A549 (cell line): ENCODE measurements at regions not wholly inside any gene's neighbourhood (a gene's known extent, or its start where the extent isn't known, plus 50 kb on each side); places are given as distances from the start of the nearest gene placed in this dataset.

Source experiments
- ATAC-seq, 2 experiments: fragments of 200-7000 bp in 1 of 2; fragments of >200 bp in 1 of 2; cut with Nextera tagmentation in 1 of 2; cut with Tn5 transposase in 1 of 2; 3 replicates each; pipeline versions ENCODE4 v1.8.0 to v1.9.1; 2018 to 2020; ENCODE audit warnings: mild to moderate bottlenecking in 1 of 2, moderate library complexity in 1 of 2
- CTCF ChIA-PET: fragments of 300-600 bp; sonication (Branson Sonifier 250); formaldehyde crosslinking; extraction: SDS; loops from one replicate; lab custom pipeline; 2021; ENCODE audit warnings: antibody characterized with exemption, inconsistent platforms; lab: Yijun Ruan, JAX
- POLR2A ChIA-PET: fragments of 350-600 bp; formaldehyde crosslinking; extraction: SDS; loops from one replicate; lab custom pipeline; 2021; ENCODE audit warnings: antibody characterized with exemption, inconsistent platforms; lab: Yijun Ruan, JAX
- DNase-seq, 2 experiments: peaks; one replicate each; pipeline versions ENCODE4 v3.0.0 to v3.0.0-alpha.2; 2011 to 2016; ENCODE audit warnings: low read depth in 1 of 2, low spot score in 1 of 2
- FAIRE-seq: peaks from 2 replicates; lab custom pipeline; 2011; peaks lifted over from hg19 to GRCh38; lab: Jason Lieb, UNC
- H3K27ac ChIP-seq, 2 experiments: fragments of >200 bp; sonication (Bioruptor Twin); formaldehyde crosslinking; 3 replicates each; pipeline ENCODE4 v1.5.1; 2016 to 2017
- H3K4me1 ChIP-seq: fragments of >200 bp; sonication (Bioruptor Twin); formaldehyde crosslinking; 3 replicates; pipeline ENCODE4 v1.6.1; 2016
- H3K4me2 ChIP-seq: fragments of >200 bp; sonication (Bioruptor Twin); formaldehyde crosslinking; 3 replicates; pipeline ENCODE4 v1.6.1; 2016
- H3K4me3 ChIP-seq: fragments of >200 bp; sonication (Bioruptor Twin); formaldehyde crosslinking; 3 replicates; pipeline ENCODE4 v1.5.1; 2016
- H3K9me3 ChIP-seq: fragments of >200 bp; sonication (Bioruptor Twin); formaldehyde crosslinking; 3 replicates; pipeline ENCODE4 v1.6.1; 2016
- EHMT2 ChIP-seq: fragments of 200-600 bp; sonication (generic); IDR thresholded peaks from 2 replicates; pipeline ENCODE4 v1.6.1; 2016; ENCODE audit warnings: antibody characterized with exemption, low read depth, mild to moderate bottlenecking, moderate library complexity
- EP300 ChIP-seq, 2 experiments: fragments of >200 bp; sonication (Bioruptor Twin); formaldehyde crosslinking; IDR thresholded peaks; 2 replicates in 1 of 2; 3 replicates in 1 of 2; pipeline ENCODE4 v1.6.1; 2016 to 2017
- ESRRA ChIP-seq: fragments of 150-350 bp; IDR thresholded peaks from 2 replicates; pipeline ENCODE4 v1.6.1; 2014; ENCODE audit warnings: mild to moderate bottlenecking, low read length, borderline replicate concordance
- FOSB ChIP-seq: fragments of 250-450 bp; sonication (Bioruptor Pico); IDR thresholded peaks from 2 replicates; pipeline ENCODE4 v1.5.0; 2020; ENCODE audit warnings: mild to moderate bottlenecking, moderate library complexity
- GATA3 ChIP-seq: IDR thresholded peaks from 2 replicates; pipeline ENCODE4 v1.6.1; 2012; ENCODE audit warnings: borderline replicate concordance
- HEYL ChIP-seq: fragments of 250-450 bp; sonication (Bioruptor Pico); IDR thresholded peaks from 2 replicates; pipeline ENCODE4 v1.8.0; 2021; ENCODE audit warnings: mild to moderate bottlenecking, moderate library complexity
- HOXA7 ChIP-seq: fragments of 250-450 bp; sonication (Bioruptor Pico); IDR thresholded peaks from 2 replicates; pipeline ENCODE4 v1.5.0; 2020; ENCODE audit warnings: mild to moderate bottlenecking, moderate library complexity
- JUNB ChIP-seq: fragments of >200 bp; sonication (Bioruptor Twin); formaldehyde crosslinking; IDR thresholded peaks from 2 replicates; pipeline ENCODE4 v1.6.1; 2016
- MYC ChIP-seq: IDR thresholded peaks from 2 replicates; pipeline ENCODE4 v1.6.1; 2012; ENCODE audit warnings: mild to moderate bottlenecking, inconsistent platforms, low read length, improper control_type of control experiment, borderline replicate concordance
- NFE2L2 ChIP-seq: fragments of 150-350 bp; conservative IDR thresholded peaks from 2 replicates; pipeline ENCODE4 v1.6.1; 2014; ENCODE audit warnings: low read length
- NR3C1 ChIP-seq: fragments of >200 bp; sonication (Bioruptor Twin); formaldehyde crosslinking; IDR thresholded peaks from 3 replicates; pipeline ENCODE4 v1.6.1; 2017
- PHF8 ChIP-seq: fragments of 200-600 bp; sonication (generic); IDR thresholded peaks from 2 replicates; pipeline ENCODE4 v1.6.1; 2016; ENCODE audit warnings: low read depth, mild to moderate bottlenecking, antibody characterized with exemption, moderate library complexity, borderline replicate concordance
- RARB ChIP-seq: fragments of 250-450 bp; sonication (Bioruptor Pico); IDR thresholded peaks from 2 replicates; pipeline ENCODE4 v1.8.0; 2021; ENCODE audit warnings: mild to moderate bottlenecking, moderate library complexity
- RFX5 ChIP-seq: fragments of 450-650 bp; IDR thresholded peaks from 2 replicates; pipeline ENCODE4 v1.7.1; 2014; ENCODE audit warnings: antibody characterized with exemption, mild to moderate bottlenecking, moderate library complexity
- SMC3 ChIP-seq: fragments of >200 bp; sonication (Bioruptor Twin); formaldehyde crosslinking; IDR thresholded peaks from 3 replicates; pipeline ENCODE4 v1.6.1; 2018; ENCODE audit warnings: inconsistent platforms
- SREBF2 ChIP-seq: fragments of 450-650 bp; IDR thresholded peaks from 2 replicates; pipeline ENCODE4 v1.6.1; 2014; ENCODE audit warnings: mild to moderate bottlenecking, moderate library complexity
- ZFP36 ChIP-seq: fragments of 450-650 bp; IDR thresholded peaks from 2 replicates; pipeline ENCODE4 v1.6.1; 2014; ENCODE audit warnings: borderline replicate concordance; ENCODE audit not compliant: partially characterized antibody
- ZSCAN20 ChIP-seq: fragments of 250-450 bp; sonication (Bioruptor Pico); IDR thresholded peaks from 2 replicates; pipeline ENCODE4 v1.8.0; 2022; ENCODE audit warnings: mild to moderate bottlenecking, moderate library complexity
- WGBS: methylation state at CpG from one replicate; pipeline ENCODE4 v1.1.6; 2017; ENCODE audit errors: missing lambda C conversion rate; 5-methylcytosine and 5-hydroxymethylcytosine counted together
- TF ChIP-seq, protein P1 (sequence below): fragments of 450-650 bp; IDR thresholded peaks from 2 replicates; pipeline ENCODE4 v1.6.1; 2014; ENCODE audit warnings: antibody characterized with exemption
- TF ChIP-seq, protein P2 (sequence below): fragments of 150-350 bp; IDR thresholded peaks from 2 replicates; pipeline ENCODE4 v1.6.1; 2014; ENCODE audit warnings: low read depth, mild to moderate bottlenecking, low read length
- TF ChIP-seq, protein P3 (sequence below): IDR thresholded peaks from 2 replicates; pipeline ENCODE4 v1.6.1; 2012; ENCODE audit warnings: low read depth, borderline replicate concordance

DNA sequence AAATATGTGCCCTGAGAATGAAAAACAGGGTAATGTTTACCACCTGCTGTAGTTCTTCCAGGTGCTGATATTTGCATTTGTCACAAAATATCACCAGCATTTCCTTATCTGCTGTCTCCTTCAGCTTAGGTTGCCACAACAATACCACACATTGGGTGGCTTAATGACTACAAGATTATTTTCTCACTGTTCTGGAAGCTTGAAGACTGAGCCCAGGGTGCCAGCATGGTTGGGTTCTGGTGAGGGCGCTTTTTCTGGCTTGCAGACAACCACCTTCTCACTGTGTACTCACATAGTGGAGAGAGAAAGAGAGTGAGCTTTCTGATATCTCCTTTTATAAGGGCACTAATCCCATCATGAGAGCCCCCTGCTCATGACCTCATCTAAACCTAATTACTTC lies 407.5 kb upstream of the RGPD4 start:
- ATAC-seq: no peak
- WGBS: 71% methylated on average over 1 of the region's 1 CpG
- Histone ChIP-seq H3K4me2 (no peak overlapping the region), H3K4me3 (no peak overlapping the region), H3K4me1 (no peaks in the 10 kb centered on the region), H3K27ac (no peak overlapping the region), H3K9me3 (no peaks in the 10 kb centered on the region)
- no peak for DNase-seq
- TF ChIP-seq, protein P1, sequence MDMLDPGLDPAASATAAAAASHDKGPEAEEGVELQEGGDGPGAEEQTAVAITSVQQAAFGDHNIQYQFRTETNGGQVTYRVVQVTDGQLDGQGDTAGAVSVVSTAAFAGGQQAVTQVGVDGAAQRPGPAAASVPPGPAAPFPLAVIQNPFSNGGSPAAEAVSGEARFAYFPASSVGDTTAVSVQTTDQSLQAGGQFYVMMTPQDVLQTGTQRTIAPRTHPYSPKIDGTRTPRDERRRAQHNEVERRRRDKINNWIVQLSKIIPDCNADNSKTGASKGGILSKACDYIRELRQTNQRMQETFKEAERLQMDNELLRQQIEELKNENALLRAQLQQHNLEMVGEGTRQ: no peak
- TF ChIP-seq HEYL (no peak), ESRRA (no peak), SMC3 (no peak), NR3C1 (no peak)
- TF ChIP-seq, protein P2, sequence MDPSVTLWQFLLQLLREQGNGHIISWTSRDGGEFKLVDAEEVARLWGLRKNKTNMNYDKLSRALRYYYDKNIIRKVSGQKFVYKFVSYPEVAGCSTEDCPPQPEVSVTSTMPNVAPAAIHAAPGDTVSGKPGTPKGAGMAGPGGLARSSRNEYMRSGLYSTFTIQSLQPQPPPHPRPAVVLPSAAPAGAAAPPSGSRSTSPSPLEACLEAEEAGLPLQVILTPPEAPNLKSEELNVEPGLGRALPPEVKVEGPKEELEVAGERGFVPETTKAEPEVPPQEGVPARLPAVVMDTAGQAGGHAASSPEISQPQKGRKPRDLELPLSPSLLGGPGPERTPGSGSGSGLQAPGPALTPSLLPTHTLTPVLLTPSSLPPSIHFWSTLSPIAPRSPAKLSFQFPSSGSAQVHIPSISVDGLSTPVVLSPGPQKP: no peak
- ChIA-PET CTCF (no interaction called here), POLR2A (no interaction called here)
- FAIRE-seq: no peak

DNA sequence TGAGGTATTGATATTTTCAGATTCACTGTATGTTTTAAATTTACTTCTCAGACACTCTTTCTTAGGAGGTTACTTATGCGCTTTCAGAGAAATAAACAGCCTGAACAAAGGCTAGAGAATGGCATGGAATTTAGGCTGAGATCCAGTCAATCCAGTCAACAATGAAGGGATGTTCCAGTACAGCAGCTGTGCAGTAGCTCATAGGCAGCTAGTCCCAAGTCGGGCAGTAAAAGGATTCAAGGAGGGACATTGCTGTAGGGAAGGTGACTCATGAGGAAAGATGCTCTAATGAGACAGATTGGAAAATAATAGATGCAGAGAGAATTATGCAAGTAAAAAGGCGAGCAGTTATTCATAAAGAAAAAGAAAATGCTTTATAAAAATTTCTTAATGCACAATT lies 397.9 kb upstream of the RGPD4 start:
- ChIA-PET POLR2A (no interaction called here), CTCF (no interaction called here)
- no peak for DNase-seq
- peaks cover 13% of the 10 kb centered on the region for H3K9me3 ChIP-seq
- no peak for ATAC-seq
- TF ChIP-seq EHMT2: no peak
- no peak for TF ChIP-seq FOSB
- no peak for TF ChIP-seq GATA3
- no peak for TF ChIP-seq ZSCAN20 (CRISPR knock-in tag)
- TF ChIP-seq, protein P1: no peak
- no peak for TF ChIP-seq RARB
- no peak for TF ChIP-seq SMC3
- H3K4me1 ChIP-seq: no peaks in the 10 kb centered on the region
- no peak overlapping the region for H3K4me3 ChIP-seq
- no peak overlapping the region for H3K4me2 ChIP-seq
- 45% methylated on average over 3 of the region's 3 CpGs for WGBS
- no peak for FAIRE-seq
- H3K27ac ChIP-seq: no peak overlapping the region

DNA sequence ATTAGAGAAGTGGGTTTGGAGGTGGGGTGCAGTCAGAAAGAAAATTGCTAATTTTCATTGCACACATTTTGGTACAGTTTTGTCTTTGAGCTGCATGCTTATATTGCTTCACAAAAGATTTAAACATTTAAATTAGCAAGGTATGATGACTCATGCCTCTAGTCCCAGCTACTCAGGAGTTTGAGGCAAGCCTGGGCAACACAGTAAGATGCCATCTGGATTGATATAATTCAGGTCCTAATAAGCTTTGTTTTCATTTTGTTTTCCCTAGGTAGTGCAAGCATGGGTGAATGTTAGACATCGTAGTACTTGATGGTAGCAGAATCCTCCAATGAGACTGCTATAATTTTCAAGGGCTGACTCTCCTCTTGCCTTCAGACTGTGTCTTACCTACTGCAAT lies 396.7 kb upstream of the RGPD4 start:
- Histone ChIP-seq H3K4me1 (no peaks in the 10 kb centered on the region), H3K9me3 (peaks cover 13% of the 10 kb centered on the region), H3K4me3 (no peak overlapping the region)
- POLR2A ChIA-PET: no interaction called here
- TF ChIP-seq NR3C1 (no peak), RFX5 (no peak), EP300 (IDR thresholded peaks at IDR 0.05) (no peak)
- TF ChIP-seq, all 56 proteins: peak for 0
- 41% methylated on average over 1 of the region's 1 CpG for WGBS
- no peak overlapping the region for H3K4me2 ChIP-seq
- H3K27ac ChIP-seq: no peak overlapping the region
- no peak for DNase-seq
- ATAC-seq: no peak
- no peak for FAIRE-seq
- CTCF ChIA-PET: no interaction called here

DNA sequence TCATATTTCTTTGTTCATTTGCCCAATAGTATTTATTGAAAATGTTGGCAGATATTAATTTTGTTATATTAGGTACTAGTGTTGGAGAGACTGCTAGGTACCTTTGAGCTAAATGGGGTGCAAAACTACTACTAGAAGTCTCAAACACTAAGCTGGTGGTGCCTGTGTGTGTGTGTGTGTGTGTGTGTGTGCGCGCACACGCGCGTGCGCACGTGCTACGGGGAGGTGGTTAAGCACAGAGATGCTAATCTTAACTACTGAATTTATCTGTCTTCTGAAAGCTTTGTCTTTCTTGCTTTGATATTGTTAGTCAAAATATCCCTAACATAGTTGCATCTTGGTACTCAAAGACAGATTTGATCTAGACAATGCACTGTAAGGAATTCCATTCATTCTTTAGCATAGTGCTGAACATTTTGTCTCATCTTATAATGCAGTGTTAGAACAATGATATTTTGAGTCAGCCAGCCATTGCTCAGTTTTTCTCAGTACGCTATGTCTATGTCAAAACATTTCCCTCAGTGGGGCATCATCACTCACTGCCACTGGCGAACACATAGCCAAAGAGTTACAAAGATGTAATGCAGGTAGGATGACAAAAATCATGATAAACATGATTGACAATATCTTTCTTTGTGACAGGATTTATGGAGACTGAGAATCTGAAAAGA lies 396.0 kb upstream of the RGPD4 start:
- no peak for FAIRE-seq

More for the DNA sequence above, 396.0 kb upstream of the RGPD4 start:
- DNase-seq: no peak
- ChIA-PET CTCF (no interaction called here), POLR2A (no interaction called here)
- no peak for ATAC-seq
- Histone ChIP-seq H3K4me3 (no peak overlapping the region), H3K27ac (no peak overlapping the region), H3K4me2 (no peak overlapping the region), H3K9me3 (peaks cover 13% of the 10 kb centered on the region), H3K4me1 (no peaks in the 10 kb centered on the region)
- WGBS: 65% methylated on average over 10 of the region's 10 CpGs
- no peak for TF ChIP-seq NFE2L2
- no peak for TF ChIP-seq ZFP36
- TF ChIP-seq, protein P1: no peak
- no peak for TF ChIP-seq SREBF2
- TF ChIP-seq MYC: no peak
- TF ChIP-seq HOXA7: no peak
- TF ChIP-seq, protein P3, sequence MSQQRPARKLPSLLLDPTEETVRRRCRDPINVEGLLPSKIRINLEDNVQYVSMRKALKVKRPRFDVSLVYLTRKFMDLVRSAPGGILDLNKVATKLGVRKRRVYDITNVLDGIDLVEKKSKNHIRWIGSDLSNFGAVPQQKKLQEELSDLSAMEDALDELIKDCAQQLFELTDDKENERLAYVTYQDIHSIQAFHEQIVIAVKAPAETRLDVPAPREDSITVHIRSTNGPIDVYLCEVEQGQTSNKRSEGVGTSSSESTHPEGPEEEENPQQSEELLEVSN: no peak
- no peak for TF ChIP-seq PHF8
- TF ChIP-seq JUNB: no peak
